ENCODE measurements at regions not wholly inside any gene's neighbourhood (a gene's known extent, or its start where the extent isn't known, plus 50 kb on each side); places are given as distances from the start of the nearest gene placed in this dataset.

DNA sequence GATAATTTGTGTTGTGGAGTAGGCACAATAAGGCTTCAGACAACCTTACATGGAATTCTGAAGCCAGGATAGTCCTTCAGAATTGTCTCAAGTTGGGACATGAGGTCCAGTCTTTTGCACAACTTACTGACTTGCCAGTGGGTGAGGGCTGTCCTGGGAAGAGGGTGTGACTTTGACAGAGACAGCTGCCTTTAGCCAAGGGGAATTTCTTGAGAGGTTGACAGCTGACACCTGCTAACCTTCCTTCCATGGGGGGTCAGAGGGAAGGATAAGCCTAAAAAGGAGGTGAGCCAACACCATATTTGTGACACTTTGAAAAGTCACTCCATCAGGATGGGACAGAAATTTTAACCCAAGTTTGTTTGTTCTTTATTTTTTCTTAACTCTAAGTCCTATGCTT, 907.8 kb upstream of the CRIM1 start:
- Histone ChIP-seq H4K8ac (ENCODE audit: extremely low read depth, insufficient read depth, low read length) (no peak overlapping the region), H4K20me1 (replicated peaks in 1 of 2; ENCODE audit: control insufficient read depth in 1 of 2, insufficient read depth in 2 of 2, low read length in 2 of 2) (no peaks in the 10 kb centered on the region), H3K4me2 (ENCODE audit: insufficient read depth in 1 of 2, low read depth in 2 of 2, low read length in 2 of 2) (no peak overlapping the region), H3K23ac (ENCODE audit: insufficient read length) (no peak overlapping the region), H3K27me3 (replicated peaks in 1 of 4; ENCODE audit: control insufficient read depth in 3 of 4, extremely low read depth in 1 of 4, insufficient read depth in 3 of 4, low read length in 3 of 4) (no peaks in the 10 kb centered on the region), H3K27ac (ENCODE audit: low read depth, low read length) (no peak overlapping the region), H3K56ac (replicated peaks; ENCODE audit: insufficient read length, low read depth, low read length) (no peak overlapping the region), H3K4ac (replicated peaks; ENCODE audit: insufficient read length, low read depth, low read length) (no peak overlapping the region), H3K14ac (ENCODE audit: insufficient read length) (no peak overlapping the region), H3K4me3 (ENCODE audit: extremely low read depth in 1 of 4, insufficient read depth in 2 of 4, low read depth in 3 of 4, low read length in 4 of 4) (no peak overlapping the region), H2BK5ac (ENCODE audit: low read depth, low read length) (no peak overlapping the region), H2BK20ac (ENCODE audit: low read length) (no peak overlapping the region), H3K18ac (ENCODE audit: extremely low read depth, low read length) (no peak overlapping the region), H3K79me1 (ENCODE audit: low read depth, low read length) (no peaks in the 10 kb centered on the region), H4K5ac (ENCODE audit: insufficient read length, low read depth, low read length) (no peak overlapping the region), H3K79me2 (ENCODE audit: control insufficient read depth in 1 of 2, insufficient read depth in 2 of 2, low read length in 2 of 2) (no peaks in the 10 kb centered on the region), H2BK120ac (replicated peaks; ENCODE audit: low read depth, low read length) (no peak overlapping the region), H2BK15ac (ENCODE audit: low read length) (no peak overlapping the region), H3K9ac (replicated peaks in 1 of 4; ENCODE audit: extremely low read depth in 1 of 4, low read depth in 3 of 4, low read length in 3 of 4) (no peak overlapping the region), H2AFZ (ENCODE audit: low read length) (no peak overlapping the region), H2AK5ac (ENCODE audit: low read depth, low read length) (no peak overlapping the region), H2BK12ac (ENCODE audit: low read depth, low read length) (no peak overlapping the region), H4K91ac (replicated peaks; ENCODE audit: insufficient read length, low read length) (no peak overlapping the region), H3K23me2 (ENCODE audit: low read depth, low read length) (no peaks in the 10 kb centered on the region), H3K9me3 (ENCODE audit: insufficient read depth in 2 of 2, low read depth in 1 of 2, low read length in 1 of 2) (no peaks in the 10 kb centered on the region), H3K36me3 (ENCODE audit: control insufficient read depth in 2 of 4, insufficient read depth in 4 of 4, low read length in 3 of 4) (no peaks in the 10 kb centered on the region), H3K4me1 (replicated peaks in 1 of 4; ENCODE audit: control insufficient read depth in 3 of 4, insufficient read depth in 4 of 4, low read length in 3 of 4) (no peaks in the 10 kb centered on the region)
- FAIRE-seq, result no peak
- DNase-seq (ENCODE audit: low read depth in 1 of 2, low spot score in 2 of 2), result no peak
- ChIA-PET CTCF (ENCODE audit: partially characterized antibody) (interaction anchor here (1.8 kb wide), 1 partner anchor 8 kb away, joined by 4 read pairs; no protein-coding TSS in a partner anchor), POLR2A (ENCODE audit: partially characterized antibody) (no interaction called here)
- TF ChIP-seq EP300 (IDR thresholded peaks at IDR 0.05; ENCODE audit: borderline replicate concordance in 1 of 2, low read depth in 2 of 2, low read length in 2 of 2) (no peak), EZH2 (IDR thresholded peaks at IDR 0.05; ENCODE audit: low read depth, low read length, severe bottlenecking) (no peak), GABPA (IDR thresholded peaks at IDR 0.05; ENCODE audit: borderline replicate concordance, insufficient read depth, low read length) (no peak), SIRT6 (IDR thresholded peaks at IDR 0.05; ENCODE audit: low read length) (no peak), NANOG (IDR thresholded peaks at IDR 0.05; ENCODE audit: insufficient read depth, low read depth, low read length, poor library complexity, severe bottlenecking) (no peak), ZNF274 (IDR thresholded peaks at IDR 0.05; ENCODE audit: borderline replicate concordance, extremely low read depth, low read length) (no peak), RNF2 (IDR thresholded peaks at IDR 0.05; ENCODE audit: borderline replicate concordance, low read depth, low read length, missing control alignments, poor library complexity, severe bottlenecking) (no peak)
- TF ChIP-seq, protein P1, sequence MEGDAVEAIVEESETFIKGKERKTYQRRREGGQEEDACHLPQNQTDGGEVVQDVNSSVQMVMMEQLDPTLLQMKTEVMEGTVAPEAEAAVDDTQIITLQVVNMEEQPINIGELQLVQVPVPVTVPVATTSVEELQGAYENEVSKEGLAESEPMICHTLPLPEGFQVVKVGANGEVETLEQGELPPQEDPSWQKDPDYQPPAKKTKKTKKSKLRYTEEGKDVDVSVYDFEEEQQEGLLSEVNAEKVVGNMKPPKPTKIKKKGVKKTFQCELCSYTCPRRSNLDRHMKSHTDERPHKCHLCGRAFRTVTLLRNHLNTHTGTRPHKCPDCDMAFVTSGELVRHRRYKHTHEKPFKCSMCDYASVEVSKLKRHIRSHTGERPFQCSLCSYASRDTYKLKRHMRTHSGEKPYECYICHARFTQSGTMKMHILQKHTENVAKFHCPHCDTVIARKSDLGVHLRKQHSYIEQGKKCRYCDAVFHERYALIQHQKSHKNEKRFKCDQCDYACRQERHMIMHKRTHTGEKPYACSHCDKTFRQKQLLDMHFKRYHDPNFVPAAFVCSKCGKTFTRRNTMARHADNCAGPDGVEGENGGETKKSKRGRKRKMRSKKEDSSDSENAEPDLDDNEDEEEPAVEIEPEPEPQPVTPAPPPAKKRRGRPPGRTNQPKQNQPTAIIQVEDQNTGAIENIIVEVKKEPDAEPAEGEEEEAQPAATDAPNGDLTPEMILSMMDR (IDR thresholded peaks at IDR 0.05; ENCODE audit: control extremely low read depth in 1 of 3, insufficient read depth in 1 of 3, low read depth in 1 of 3, low read length in 3 of 3), result no peak
- TF ChIP-seq, protein P2, sequence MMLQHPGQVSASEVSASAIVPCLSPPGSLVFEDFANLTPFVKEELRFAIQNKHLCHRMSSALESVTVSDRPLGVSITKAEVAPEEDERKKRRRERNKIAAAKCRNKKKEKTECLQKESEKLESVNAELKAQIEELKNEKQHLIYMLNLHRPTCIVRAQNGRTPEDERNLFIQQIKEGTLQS (IDR thresholded peaks at IDR 0.05; ENCODE audit: insufficient read depth, low read depth, low read length), result no peak
- TF ChIP-seq, protein P3, sequence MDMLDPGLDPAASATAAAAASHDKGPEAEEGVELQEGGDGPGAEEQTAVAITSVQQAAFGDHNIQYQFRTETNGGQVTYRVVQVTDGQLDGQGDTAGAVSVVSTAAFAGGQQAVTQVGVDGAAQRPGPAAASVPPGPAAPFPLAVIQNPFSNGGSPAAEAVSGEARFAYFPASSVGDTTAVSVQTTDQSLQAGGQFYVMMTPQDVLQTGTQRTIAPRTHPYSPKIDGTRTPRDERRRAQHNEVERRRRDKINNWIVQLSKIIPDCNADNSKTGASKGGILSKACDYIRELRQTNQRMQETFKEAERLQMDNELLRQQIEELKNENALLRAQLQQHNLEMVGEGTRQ (IDR thresholded peaks at IDR 0.05; ENCODE audit: low read length), result no peak

Data from H1 (cell line).